ENCODE measurements at regions not wholly inside any gene's neighbourhood (a gene's known extent, or its start where the extent isn't known, plus 50 kb on each side); places are given as distances from the start of the nearest gene placed in this dataset.

GRCh38 chr1:73803380-73803779 is 394.6 kb downstream of the LRRIQ3 start:
- no peak for TF ChIP-seq CTCF (IDR thresholded peaks at IDR 0.05; ENCODE audit: borderline replicate concordance, extremely low read depth, low read length, poor library complexity, severe bottlenecking)
- TF ChIP-seq EZH2 (IDR thresholded peaks at IDR 0.05; ENCODE audit: borderline replicate concordance, low read depth, low read length, severe bottlenecking): no peak
